Astrocyte (in vitro differentiated cells and primary cell): ENCODE measurements at regions not wholly inside any gene's neighbourhood (a gene's known extent, or its start where the extent isn't known, plus 50 kb on each side); places are given as distances from the start of the nearest gene placed in this dataset.

Source experiments
- CTCF ChIP-seq: IDR thresholded peaks from 2 replicates; pipeline ENCODE4 v1.5.1; 2011; ENCODE audit warnings: low read depth, mild to moderate bottlenecking, inconsistent platforms, low read length, moderate library complexity; ENCODE audit not compliant: insufficient read depth
- EZH2 ChIP-seq: IDR thresholded peaks from 2 replicates; pipeline ENCODE4 v1.6.1; 2012; ENCODE audit warnings: mild to moderate bottlenecking, low read length, inconsistent platforms; ENCODE audit not compliant: insufficient read depth

- TF ChIP-seq CTCF (no peak), EZH2 (no peak)
These were observed 1362.9 kb upstream of the FLRT2 start for GRCh38 chr14:84167026-84167425.
